GM18858 (cell line): ENCODE measurements at regions not wholly inside any gene's neighbourhood (a gene's known extent, or its start where the extent isn't known, plus 50 kb on each side); places are given as distances from the start of the nearest gene placed in this dataset.
A peak's percentile ranks its signal among the peaks of the same experiment; 100 is the strongest.
"Not testable (repeated sequence)": the region's sequence is repeated elsewhere in the genome, so short reads cannot be mapped to it uniquely, and the experiment has no call there.

Experiments used
- ATAC-seq: cut with Tn5 transposase; IDR thresholded peaks from one replicate; pipeline ENCODE4 v1.9.1; 2021; ENCODE audit not compliant: unreplicated experiment

DNA sequence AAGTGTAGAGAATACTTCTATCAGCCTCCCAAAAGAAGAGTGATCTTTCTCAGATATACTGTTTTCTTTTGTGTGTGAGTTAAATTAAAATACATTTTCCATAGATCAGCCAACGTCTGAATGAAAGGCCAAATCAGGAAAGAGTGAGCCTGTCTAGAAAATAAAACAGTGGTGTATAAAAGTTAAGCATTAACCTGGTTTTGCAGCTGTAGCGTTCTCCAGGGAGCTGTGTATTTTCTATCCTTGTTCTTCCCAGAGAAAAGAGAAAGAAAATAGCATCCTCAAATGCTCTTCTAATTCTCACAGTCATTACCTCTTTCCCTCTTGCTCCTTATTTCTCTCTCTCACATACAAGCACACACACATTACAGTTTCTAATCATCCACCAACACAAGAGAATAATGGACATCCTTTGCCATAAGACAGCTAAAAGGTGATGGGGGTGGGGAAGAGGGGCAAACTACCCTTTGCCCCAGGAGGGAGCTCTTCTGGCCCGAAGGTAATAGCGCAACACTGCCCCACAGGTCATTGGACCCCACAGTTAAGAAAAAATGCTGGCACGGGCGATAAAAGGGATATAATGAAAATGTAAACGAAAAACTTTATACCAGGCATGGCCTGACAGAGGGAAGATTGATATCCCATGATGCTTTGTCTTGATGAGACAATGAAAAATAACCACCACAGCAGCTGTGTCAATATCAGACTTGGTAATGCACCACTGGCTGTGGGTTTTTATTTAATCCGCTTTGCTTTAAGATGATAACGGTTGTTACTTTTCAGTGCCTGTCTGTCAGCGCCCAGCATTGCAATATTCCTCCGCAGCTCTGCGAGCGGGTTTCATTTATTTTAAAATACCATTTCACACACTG is 150.3 kb downstream of the NUF2 start:
- no peak for ATAC-seq

GRCh38 chr1:163472651-163473248 is 151.0 kb downstream of the NUF2 start:
- no peak for ATAC-seq

GRCh38 chr1:163477276-163477830 is 155.6 kb downstream of the NUF2 start:
- no peak for ATAC-seq

DNA sequence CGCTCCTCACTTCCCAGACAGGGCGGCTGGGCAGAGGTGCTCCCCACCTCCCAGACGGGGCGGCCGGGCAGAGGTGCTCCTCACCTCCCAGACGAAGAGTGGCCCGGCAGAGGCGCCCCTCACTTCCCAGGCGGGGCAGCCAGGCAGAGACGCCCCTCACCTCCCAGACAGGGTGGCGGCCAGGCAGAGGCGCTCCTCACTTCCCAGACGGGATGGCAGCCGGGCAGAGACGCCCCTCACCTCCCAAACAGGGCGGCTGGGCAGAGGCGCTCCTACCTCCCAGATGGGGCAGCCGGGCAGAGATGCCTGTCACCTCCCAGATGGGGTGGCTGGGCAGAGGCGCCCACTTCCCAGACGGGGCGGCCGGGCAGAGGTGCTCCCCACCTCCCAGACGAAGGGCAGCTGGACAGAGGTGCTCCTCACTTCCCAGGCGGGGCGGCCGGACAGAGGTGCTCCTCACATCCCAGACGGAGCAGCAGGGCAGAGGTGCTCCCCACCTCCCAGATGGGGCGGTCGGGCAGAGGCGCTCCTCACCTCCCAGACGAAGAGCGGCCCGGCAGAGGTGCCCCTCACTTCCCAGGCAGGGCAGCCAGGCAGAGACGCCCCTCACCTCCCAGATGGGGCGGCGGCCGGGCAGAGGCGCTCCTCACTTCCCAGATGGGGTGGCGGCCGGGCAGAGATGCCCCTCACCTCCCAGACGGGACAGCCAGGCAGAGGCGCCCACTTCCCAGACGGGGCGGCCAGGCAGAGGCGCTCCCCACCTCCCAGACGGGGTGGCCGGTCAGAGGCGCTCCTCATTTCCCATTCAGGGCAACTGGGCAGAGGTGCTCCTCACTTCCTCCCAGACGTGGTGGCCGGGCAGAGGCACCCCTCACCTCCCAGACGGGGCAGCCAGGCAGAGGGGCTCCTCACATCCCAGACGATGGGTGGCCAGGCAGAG is 176.9 kb downstream of the NUF2 start:
- not testable (repeated sequence) for ATAC-seq

- no peak for ATAC-seq
These were observed 182.7 kb downstream of the NUF2 start for GRCh38 chr1:163504331-163504978.

DNA sequence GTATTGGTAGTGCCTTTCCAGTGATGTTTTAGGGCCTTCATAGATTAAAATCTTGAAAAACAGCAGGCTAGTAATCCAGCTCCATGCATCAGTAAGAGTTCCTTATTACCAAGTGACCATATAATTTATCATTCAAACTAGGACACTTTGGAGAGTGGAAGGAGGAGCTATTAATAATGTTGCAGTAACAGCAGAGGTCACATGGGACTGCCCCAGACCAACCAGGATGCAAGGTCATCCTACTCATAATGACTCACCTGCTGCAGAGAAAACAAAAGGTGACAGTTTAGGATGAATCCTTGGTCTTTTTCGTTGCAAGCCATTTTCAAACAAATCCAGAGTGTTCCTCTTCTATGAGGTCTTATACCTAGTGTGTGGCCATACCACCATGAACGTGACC is 187.4 kb downstream of the NUF2 start:
- ATAC-seq: no peak

- ATAC-seq: no peak
These were observed 190.7 kb downstream of the NUF2 start for GRCh38 chr1:163512349-163512989.

DNA sequence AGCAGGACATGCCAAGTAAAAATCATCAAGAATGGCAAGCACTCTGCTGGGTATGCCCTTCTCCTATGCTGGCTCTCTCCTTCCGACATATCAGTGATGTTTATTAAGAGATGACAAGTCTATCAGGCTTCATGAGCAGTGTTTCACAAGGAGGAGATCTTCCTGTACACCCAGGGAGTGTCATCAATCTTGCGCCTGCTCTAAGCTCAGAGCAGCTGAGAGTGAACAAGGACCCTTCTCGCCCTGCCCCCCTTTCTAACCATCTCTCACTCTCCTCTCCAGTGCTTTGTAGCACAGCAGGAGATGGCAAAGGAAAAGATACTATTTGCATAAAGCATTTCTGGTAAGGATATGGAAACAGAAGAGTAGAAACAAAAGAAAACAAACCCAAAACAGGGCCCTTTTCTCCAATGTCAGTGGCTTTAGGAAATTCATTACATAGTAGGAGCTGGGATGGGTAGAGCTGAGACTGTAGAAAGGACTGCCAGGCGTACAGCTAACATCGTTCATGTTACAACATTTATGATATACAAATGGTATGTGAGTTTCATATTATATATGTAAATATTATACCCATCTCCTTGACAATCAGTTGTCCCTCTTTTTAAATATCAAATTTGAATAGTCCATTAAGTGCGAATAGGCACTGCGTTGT is 201.7 kb downstream of the NUF2 start:
- ATAC-seq: no peak

DNA sequence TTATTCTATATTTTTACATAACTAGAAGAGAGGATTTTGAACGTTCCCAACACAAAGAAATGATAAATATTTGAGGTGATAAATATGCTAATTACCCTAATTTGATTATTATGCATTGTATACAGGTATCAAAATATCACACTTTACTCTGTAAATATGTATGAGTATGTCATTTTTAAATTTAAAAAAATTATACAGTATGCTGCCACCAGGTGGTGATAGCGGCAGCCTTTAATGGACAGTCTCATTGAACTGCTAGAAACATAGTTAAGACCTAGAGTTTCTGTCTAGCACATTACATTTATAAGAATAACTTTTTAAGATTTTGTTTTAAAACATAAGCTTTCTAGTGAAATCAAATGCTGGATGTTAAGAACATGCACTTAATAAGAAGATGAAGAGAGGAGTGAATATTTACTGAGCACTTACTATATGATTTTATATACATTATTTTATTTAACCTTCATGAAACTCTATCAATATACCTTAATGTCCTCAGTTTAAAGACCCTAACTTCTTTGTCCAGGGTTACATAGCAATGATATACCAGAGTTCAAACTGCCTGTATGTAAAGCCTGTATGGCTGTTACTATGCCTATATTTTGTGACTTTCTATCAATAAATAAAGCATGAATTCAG is 207.1 kb downstream of the NUF2 start:
- peak; percentile 63 for ATAC-seq

- ATAC-seq: no peak
These were observed 209.6 kb downstream of the NUF2 start for GRCh38 chr1:163531345-163531744.

GRCh38 chr1:163535401-163535800 is 213.6 kb downstream of the NUF2 start:
- no peak for ATAC-seq

- ATAC-seq: no peak
These were observed 214.1 kb downstream of the NUF2 start for GRCh38 chr1:163535807-163536206.

GRCh38 chr1:163537809-163538208 is 216.1 kb downstream of the NUF2 start:
- no peak for ATAC-seq

DNA sequence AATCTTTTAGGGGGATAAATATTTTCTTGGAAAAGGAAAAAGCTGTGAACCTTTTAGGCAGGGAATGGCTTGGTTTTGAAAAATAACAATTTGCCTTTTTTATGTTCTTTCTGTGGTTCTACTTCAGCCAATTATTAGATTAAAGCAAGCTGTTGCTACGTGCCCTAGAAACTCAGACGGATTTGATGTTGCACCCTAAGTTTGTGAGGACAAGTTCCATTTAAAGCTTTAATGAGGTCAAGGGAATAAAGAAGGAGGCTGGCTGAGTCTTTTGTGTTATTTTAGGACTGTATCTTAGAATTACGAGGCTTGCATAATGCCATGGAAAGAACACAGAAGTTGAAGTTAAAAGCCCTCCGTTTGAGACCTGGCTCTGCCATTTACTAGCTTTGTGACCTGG is 216.9 kb downstream of the NUF2 start:
- ATAC-seq: no peak

DNA sequence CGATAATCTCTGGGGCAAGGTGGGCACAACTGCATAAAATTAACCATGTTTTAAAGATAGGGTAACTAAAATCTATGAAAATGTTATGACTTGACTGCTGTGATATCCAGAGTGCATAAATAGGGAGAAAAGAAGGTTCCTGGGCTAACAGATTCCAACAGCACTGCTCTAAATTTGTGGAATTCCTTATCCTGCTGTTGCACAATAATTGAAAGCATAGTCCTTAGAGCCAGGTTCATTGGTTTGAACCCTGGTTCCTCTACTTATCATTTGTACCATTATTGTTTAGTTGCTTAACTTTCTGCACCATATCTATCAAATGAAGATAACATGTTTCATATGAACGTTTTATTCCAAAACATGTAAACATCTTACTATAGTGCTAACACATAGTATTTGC is 219.0 kb downstream of the NUF2 start:
- ATAC-seq: no peak

GRCh38 chr1:163544441-163544840 is 222.7 kb downstream of the NUF2 start:
- no peak for ATAC-seq

GRCh38 chr1:163558162-163558561 is 236.4 kb downstream of the NUF2 start:
- ATAC-seq: no peak

DNA sequence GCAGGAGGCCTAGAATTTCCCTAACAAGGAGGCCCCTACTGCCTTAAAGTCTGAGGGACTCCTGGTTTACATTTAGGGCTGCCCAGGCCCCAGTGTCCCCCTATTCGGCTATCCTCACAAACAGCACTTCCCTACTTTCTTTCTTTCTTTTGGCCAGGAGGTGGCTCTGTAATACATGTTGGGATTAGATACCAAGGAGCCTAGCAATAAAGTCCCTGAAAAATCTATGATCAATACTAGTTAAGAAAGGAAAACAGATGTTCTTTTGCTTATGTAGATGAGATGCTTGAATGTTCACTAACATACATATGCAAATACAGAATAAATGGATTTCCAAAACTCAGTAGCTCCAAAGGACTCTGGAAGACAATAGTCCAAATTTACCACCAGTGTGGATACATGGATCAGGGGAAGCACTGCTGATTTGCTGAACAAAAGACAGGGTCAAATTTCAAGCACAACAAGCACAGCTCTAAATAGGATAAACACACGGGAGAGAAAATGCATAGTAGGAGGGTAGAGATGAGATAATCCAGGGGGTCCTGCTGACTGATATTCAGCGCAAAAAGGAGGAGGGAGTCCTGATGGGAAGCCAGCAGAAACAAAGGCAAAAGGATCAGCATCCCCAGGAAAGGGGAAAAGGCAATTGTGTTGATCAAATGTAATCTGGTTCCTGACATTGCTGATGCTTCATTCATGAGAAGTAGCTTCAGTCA is 240.0 kb downstream of the NUF2 start:
- no peak for ATAC-seq

DNA sequence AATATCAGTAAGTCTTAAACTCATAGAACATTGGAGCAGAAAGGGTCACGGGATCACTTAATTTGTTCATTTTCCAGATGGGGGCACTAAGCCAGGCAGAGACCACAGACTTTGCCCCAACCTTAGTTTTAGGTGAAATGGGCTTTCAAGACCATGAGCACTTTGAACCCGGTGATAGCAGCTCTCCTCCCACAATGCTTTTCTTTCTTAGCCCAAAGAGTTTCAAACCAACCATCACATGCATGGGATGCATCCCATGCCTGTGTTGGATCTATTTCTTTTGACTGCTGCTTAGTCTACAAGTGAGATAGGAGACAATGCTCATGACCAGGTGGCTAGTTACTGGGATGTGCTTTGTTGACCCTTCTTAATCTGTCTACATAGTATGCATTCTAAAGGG is 240.6 kb downstream of the NUF2 start:
- no peak for ATAC-seq
